ENCODE measurements at regions not wholly inside any gene's neighbourhood (a gene's known extent, or its start where the extent isn't known, plus 50 kb on each side); places are given as distances from the start of the nearest gene placed in this dataset.
A peak's percentile ranks its signal among the peaks of the same experiment; 100 is the strongest.

DNA sequence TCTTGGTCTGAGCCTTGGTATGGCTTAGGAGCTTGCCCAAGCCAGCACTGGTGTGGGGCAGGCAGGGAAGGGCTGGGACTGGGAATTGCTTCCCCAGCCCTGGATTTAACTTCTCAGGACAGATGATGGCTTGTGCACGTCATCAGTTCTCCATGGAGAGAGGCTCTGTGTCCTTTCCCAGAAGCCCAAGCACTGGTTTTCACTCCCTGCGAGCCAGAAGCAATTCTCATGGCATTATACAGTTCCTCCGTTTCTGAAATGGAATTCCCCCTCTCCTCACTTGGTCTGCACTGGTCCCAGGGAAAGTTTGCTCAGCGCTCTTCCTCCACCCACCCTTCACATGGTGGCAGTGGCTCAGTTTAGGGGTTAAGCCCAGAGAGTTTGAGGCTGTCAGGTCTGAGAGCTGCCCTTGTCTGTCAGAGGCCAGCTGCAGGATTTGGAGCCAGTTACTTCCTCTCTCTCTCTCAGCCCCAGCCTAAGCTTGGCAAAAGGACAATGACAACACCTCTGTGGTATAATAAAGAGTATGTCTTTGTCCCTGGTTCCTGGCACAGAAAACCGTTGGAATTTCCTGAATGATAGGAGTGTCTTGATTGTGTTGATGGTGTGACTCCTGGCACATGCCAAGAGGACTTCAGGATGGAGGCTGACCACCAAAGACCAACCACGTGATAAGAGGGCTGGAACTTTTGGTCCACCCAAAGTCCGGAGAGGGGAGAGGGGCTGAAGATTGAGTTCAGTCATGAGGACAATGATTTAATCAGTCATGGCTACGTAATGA, 219.6 kb upstream of the TNRC6C start:
- in situ Hi-C loops (cut with MboI; ENCODE audit: low pct_unique_long_range_greater_than_20kb, low sequenced_read_pairs, unreplicated experiment) = no loop called here

DNA sequence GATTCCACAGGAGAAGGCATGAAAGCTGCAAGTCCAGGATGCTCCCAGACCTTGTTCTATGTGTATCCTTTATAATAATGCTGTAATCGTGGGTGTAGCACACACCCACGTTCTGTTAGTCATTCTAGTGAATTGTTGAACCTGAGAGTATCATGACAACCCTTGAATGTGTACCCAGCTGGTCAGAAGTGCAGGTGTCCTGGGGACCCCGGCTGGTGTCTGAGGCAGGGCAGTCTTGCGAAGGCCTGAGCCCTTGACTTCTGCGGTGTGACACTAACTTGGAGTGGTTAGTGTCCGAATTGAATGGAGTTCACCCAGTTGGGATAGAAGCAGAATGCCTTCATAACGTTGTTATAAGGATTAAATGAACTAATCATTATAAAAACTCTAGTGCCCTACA, 218.0 kb upstream of the TNRC6C start:
- in situ Hi-C loops (cut with MboI; ENCODE audit: low pct_unique_long_range_greater_than_20kb, low sequenced_read_pairs, unreplicated experiment) = no loop called here
- TF ChIP-seq CTCF (IDR thresholded peaks at IDR 0.05; ENCODE audit: extremely low read depth, insufficient read depth, missing control alignments) = no peak
- DNase-seq (ENCODE audit: low spot score) = no peak

More for the DNA sequence above, 219.6 kb upstream of the TNRC6C start:
- no peak for TF ChIP-seq CTCF (IDR thresholded peaks at IDR 0.05; ENCODE audit: extremely low read depth, insufficient read depth, missing control alignments)
- no peak for DNase-seq (ENCODE audit: low spot score)

DNA sequence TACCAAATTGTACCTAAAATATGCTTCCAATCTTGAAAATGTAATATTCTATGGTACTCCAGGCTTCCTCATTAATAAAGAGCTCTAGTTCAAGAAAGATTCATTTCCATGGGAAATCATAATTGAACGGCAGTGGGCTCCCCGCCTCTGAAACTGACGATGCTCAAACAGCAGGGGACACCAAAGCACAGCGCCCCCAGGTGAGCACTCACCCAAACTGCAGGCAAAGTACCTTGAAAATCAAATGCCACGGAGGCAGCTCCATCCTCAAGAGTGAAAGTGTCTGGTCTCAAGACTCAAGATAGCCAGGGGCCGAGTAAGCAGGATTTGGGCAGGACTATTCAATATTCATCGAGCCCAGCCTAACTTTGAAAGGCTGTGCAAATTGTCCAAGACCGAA, 217.4 kb upstream of the TNRC6C start:
- in situ Hi-C loops (cut with MboI; ENCODE audit: low pct_unique_long_range_greater_than_20kb, low sequenced_read_pairs, unreplicated experiment) = no loop called here
- TF ChIP-seq CTCF (IDR thresholded peaks at IDR 0.05; ENCODE audit: extremely low read depth, insufficient read depth, missing control alignments) = peak; percentile 42
- no peak for DNase-seq (ENCODE audit: low spot score)

- in situ Hi-C loops (cut with MboI; ENCODE audit: low pct_unique_long_range_greater_than_20kb, low sequenced_read_pairs, unreplicated experiment) = no loop called here
- no peak for TF ChIP-seq CTCF (IDR thresholded peaks at IDR 0.05; ENCODE audit: extremely low read depth, insufficient read depth, missing control alignments)
- no peak for DNase-seq (ENCODE audit: low spot score)
Measured at GRCh38 chr17:77742579-77742978, 215.9 kb upstream of the TNRC6C start.

- in situ Hi-C loops (cut with MboI; ENCODE audit: low pct_unique_long_range_greater_than_20kb, low sequenced_read_pairs, unreplicated experiment) = no loop called here
- no peak for DNase-seq (ENCODE audit: low spot score)
- no peak for TF ChIP-seq CTCF (IDR thresholded peaks at IDR 0.05; ENCODE audit: extremely low read depth, insufficient read depth, missing control alignments)
Measured at GRCh38 chr17:77744066-77744988, 214.2 kb upstream of the TNRC6C start.

DNA sequence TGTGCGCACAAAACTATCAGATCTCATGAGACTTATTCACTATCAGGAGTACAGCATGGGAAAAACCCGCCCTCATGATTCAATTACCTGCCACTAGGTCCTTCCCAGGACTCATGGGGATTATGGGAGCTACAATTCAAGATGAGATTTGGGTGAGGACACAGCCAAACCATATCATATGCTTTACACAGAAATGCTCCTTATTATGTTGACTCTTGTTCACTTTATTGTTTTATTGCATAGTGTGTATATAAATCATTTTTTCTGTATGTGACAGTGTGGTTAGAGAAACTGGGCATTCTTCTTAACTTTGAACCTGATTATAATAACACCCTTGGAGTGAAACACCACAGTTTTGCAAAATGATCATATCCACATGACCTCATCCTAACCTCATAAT, 212.8 kb upstream of the TNRC6C start:
- in situ Hi-C loops (cut with MboI; ENCODE audit: low pct_unique_long_range_greater_than_20kb, low sequenced_read_pairs, unreplicated experiment) = no loop called here
- no peak for TF ChIP-seq CTCF (IDR thresholded peaks at IDR 0.05; ENCODE audit: extremely low read depth, insufficient read depth, missing control alignments)
- DNase-seq (ENCODE audit: low spot score) = no peak

Data from GM13977 (cell line).